Fibroblast of skin of back (primary cell): ENCODE measurements at regions not wholly inside any gene's neighbourhood (a gene's known extent, or its start where the extent isn't known, plus 50 kb on each side); places are given as distances from the start of the nearest gene placed in this dataset.

Experiments used
- DNase-seq: peaks from one replicate; pipeline ENCODE4 v3.0.0-alpha.2; 2013

DNA sequence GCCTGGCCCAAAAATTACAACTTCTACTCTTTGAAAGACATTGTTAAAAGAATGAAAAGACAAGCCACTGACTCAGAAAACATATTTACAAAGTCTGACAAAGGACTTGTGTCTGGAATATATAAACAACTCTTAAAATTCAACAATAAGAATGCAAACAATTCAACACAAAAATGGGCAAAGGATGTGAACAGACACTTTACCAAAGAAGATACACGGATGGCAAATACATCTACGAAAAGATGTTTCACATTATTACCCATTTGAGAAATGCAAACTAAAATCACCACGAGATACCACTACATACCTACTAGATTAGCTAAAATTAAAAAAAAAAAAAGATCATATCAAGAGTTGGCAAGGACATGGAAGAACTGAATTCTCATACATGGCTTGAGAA lies 80.8 kb upstream of the METRNL start:
- no peak for DNase-seq

DNA sequence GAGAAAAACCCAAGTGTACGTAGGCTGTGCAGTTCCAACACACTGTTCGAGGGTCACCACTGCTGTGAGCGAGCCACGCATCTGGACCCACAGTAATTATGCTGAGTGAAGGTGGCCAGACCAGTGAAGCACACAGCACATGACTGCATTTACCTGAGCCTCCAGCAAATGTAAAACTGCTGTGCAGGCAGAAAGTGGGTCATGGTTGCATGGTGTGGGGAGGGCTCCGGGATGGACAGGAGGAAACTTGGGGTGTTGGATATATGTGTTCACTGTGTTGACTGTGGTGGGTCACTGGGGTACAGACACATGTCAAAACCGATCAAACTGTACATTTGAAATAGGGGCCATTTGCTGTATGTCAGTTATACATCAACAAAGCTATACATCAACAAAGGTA lies 78.7 kb upstream of the METRNL start:
- DNase-seq: no peak

DNA sequence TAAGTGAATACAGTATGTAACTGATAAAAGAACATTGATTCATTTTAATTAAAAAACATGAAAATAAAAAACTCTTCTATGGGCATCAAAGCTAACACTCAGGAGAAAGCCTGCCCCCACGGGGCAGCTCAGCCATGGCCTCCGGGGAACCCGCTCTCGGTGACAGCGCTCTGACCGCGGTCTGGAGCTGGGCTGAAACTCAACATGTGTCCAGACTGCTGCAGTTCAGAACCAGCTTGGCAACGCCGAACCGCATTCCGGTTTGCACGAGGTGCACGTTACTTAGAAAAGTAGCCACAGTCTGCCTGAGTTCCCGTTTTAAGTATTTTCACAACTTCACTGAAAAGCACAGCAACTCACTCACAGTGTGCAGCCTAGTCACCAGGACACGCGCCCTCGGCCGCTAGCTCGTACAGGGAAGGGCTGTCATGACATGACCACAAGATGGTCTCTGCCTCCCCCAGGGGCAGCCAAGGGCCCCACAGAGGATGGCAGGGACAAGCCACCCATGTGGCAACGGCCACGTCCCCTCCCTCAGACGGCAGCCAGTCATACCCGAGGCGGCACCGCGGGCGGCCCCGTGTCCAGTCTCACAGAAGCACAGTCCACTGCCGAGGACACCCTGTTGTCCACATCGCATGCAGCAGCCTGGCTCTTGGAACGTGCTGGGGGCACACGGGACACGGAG lies 77.1 kb upstream of the METRNL start:
- DNase-seq: no peak

DNA sequence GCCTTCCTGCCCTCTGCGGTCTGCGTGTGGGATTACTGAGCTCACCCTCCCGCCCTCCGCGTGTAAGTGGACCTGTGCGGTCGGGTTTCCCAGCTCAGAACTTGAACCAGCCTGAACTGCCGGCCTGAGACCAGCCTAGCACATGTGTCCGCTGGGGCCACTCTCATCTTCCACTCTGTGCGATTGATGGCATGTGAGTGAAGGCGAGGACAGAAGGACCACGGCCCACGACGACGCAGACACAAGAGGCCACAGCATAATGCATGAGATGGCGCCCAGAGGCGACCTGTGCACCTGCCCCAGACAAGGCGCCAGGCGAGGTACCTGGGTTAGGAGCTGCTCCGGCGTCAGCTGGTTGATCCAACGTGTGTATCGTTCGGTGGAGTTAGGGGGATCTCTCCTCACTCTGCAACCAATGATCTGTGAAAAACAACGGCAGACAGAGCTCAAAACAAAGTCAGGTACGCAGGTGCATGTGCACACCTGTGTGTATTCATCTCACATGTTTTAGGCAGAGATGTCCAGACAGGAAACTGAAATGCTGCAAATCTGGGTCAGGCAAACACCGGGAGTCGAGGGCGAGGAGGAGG lies 74.5 kb upstream of the METRNL start:
- no peak for DNase-seq

DNA sequence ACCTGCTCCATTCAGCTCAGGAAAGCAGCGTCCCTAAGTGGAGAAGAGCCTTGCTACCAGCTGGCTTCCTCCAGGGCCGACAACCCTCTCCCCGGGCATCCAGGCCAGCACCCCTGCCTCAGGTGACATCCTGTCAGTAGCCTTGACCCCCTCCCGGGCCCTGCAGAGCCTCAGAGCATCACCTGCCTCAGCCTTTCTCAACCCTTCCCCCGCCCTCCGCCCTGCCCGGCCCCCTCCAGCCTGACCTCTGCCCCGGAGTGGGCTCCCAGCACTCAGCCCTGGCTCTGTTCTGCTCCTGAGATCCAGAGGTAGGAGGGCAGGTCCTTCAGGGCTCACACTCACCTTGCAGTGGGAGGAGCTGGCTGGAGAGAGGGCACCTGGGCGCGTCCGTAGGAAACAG lies 73.8 kb upstream of the METRNL start:
- DNase-seq: no peak

DNA sequence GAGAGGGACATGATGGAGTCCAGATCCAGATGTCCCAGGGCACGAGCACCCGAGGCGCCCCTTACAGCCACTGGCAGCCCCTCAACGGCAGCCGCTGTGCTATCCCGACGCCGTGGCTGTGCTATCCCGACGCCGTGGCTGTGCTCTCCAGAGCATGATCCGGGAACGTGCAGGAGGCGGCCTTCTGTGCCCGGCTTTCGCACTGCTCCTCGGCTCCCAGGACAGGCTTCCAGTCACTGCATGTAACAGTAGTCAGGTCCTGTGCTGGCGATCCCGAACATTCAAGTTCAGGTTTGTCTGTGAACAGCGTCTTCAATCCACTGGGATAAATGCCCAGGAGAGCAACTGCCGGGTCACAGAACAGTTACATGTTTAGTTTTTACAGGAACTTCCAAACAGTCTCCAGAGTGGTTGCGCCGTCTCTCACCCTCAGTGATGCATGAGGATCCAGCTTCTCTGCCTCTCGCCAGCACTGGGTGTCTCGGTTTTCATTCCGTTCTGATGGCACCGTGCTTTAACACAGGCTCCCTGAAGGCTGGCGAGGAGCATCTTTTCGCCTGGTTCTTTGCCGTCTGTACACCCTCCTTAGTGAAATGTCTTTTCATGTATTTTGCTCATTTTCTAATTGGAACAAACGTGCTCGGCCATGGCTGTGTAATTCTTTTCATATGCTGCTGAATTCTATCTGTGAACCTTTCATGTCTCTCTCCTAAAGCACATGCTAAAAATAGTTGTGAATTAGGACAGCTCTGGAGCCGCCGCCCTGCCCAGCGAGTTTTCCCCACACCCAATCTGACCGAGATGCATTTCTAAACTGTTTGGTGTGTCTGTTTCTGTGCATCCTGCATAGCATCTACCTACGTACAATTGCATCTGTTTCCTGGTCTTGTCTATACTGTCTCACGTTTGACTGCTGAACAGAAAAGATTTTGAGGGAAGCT lies 72.6 kb upstream of the METRNL start:
- no peak for DNase-seq

DNA sequence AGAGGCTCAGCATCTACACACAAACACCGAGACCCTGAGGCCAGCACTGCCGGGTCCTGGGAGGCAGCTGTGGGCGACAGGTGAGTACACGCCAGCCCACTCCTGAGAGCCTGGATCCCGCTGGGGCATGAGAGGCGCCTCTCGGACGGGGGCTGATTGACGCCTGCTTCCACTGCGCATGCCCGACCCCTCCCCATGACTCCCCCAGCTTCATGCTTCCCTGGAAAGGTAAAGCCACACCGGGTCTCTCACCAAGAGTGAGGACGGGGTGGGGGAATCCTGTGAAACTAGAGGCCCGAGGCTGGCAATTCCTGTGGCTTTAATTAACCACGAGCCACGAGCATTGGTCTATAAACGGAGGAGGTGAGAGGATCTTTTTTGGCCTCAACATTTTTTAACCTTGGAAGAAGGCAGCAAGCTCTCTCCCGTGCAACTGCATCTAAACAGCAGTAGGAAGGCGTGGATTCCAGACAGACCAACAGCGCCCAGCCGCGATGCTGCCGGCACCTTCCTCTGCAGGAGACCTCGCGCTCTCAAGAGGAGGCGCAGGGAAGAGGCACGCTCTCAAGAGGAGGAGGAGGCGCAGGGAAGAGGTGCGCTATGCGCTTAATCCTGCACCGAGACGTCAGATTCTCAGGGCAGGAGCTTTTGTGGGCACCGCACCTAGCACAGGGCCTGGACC lies 71.8 kb upstream of the METRNL start:
- DNase-seq: peak; percentile 8

DNA sequence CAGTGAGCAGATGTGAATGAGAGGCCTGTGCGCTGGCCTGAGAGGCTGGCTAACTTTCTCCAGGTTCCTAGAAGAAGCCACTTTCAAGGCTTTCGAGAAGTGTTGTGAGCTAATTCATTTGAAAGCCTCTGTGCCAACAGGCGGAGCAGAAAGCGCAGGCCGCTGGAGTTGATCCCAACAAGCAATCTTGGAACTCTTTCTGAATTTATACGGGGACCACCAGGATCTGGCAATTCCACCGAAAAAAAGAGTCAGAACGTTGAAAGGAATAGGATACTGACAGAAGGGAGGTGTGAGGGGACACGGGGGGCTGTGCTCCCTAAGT lies 71.3 kb upstream of the METRNL start:
- DNase-seq: no peak

DNA sequence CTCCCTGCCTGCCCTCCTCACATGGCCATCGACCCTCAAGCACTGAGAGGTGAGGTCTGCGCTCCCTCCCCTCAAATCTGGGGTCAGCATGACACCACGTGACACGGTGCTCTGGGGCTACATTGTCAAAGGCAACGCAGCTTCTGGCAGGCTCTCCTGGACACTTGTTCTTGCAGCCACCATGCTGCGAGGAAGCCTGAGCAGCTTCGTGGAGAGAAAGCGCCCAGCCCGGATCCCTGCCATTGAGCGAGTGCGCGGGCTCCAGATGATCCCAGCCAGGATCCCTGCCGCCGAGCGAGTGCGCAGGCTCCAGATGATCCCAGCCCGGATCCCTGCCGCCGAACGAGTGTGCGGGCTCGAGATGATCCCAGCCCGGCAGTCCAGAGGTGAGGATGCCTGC lies 70.9 kb upstream of the METRNL start:
- no peak for DNase-seq

DNA sequence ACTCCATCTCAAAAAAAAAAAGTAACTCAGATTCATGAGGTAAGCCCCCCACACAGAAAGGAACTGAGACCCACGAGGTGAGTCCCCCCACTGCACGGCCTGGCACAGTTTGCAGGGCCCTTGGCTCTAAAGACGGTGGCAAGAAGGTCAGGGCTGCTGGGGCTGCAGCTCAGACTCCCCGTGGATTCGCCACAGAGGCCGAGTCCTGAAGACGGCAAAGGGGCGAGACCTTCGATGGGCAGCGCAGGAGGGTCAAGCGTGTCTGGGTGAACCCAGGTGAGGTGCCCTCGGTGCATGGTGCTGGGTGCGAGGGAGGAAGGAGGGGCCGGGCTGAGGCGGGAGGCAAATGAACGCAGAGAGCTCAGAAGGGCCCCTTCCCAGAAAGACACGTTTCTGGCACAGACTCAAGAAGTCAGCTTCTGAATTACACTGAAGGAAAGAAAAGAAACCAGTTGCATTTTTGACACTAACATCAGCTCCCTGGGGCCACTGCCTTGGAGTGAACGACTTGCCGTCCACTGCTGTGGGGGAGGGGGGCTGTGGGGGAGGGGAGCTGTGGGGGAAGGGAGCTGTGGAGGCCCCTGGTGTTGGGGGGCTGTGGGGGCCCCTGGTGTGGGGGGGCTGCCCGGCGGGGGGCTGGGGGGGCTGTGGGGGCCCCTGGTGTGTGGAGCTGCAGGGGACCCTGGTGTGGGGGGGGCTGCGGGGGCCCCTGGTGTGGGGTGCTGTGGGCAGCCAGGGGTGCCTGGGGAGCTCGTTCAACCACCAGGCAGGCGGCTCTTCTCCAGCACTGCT lies 69.8 kb upstream of the METRNL start:
- DNase-seq: peak; percentile 13

DNA sequence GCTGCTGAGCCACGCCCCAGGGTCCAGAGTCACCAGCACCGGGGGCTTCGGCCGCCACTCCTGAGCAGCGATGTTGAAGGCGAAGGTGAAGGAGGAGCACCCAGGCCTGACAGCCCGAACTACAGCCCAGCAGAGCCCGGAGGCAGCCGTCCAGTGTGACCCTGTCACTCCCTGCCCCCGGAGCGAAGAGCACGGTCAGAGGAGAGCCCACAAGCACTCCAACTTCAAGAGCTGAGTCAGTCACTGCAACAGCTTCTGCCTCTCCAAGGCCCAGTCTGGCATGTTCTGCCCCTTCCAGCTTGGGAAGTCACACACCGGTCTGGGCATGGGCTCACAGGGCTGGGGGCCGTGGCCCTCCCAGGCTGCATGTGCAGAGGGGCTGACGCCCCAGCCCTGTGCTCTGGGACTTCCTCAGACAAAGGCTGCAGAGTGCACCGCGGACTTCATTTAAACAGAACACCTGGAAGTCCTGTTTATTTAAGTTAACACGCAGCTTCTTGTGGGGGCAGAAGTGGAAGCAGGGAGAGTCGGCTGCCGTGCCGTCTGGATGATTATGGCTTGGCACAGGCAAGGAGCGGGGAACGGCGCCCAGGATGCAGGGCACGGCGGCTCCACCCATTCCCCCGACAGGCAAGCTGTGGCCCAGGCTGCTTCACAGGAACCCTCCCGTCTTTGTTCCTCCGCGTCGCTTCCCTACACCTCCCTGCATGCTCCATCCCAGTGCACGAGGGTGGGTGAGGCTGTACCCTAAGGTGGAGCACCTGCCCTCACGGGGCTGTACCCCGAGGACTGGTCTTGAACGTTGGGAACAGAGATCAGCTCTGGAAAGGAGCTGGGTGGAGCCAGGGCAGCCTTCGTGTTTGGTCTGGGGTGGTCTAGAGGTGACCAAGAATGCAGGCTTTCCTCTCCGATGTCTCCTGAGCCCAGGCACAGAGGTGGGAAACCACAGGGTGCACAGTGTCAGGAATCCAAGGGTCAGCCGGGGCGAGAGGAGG lies 68.9 kb upstream of the METRNL start:
- DNase-seq: peak; percentile 26

DNA sequence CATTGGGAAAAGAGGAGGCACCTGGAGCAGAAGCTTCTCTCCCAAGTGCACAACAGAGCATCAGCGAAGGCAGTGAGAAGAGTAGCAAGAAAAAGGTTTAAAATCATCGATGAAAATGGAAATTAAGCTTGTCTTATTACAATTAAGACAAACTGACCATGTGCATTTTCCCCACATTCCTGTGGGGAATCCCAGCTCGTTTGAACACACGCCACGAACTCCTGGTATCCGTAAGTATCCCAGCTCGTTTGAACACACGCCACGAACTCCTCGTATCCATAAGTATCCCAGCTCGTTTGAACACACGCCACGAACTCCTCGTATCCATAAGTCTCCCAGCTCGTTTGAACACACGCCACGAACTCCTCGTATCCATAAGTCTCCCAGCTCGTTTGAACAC lies 67.7 kb upstream of the METRNL start:
- DNase-seq: peak; percentile 21

DNA sequence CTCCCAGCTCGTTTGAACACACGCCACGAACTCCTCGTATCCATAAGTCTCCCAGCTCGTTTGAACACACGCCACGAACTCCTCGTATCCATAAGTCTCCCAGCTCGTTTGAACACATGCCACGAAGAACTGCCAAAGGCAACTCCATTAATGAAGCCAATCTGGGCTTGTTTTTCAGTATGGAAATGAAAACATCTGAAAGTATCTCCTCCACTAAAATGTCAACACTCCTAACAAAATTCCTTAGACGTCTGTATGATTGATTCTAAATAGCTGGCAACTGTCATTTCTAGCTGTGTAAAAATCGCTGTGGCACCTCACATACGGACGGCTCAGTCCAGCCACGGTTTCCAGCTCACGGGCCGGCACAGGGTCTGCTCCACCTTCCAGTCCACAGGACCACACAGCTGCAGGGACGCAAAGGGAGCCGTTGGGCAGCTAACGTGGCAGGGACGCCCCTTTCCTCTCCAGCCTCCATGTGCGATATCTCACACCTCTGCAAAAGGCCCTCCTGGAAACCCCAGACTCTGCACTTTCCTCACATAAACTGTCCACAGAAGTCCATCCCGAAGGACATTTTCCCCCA lies 67.1 kb upstream of the METRNL start:
- peak; percentile 38 for DNase-seq

DNA sequence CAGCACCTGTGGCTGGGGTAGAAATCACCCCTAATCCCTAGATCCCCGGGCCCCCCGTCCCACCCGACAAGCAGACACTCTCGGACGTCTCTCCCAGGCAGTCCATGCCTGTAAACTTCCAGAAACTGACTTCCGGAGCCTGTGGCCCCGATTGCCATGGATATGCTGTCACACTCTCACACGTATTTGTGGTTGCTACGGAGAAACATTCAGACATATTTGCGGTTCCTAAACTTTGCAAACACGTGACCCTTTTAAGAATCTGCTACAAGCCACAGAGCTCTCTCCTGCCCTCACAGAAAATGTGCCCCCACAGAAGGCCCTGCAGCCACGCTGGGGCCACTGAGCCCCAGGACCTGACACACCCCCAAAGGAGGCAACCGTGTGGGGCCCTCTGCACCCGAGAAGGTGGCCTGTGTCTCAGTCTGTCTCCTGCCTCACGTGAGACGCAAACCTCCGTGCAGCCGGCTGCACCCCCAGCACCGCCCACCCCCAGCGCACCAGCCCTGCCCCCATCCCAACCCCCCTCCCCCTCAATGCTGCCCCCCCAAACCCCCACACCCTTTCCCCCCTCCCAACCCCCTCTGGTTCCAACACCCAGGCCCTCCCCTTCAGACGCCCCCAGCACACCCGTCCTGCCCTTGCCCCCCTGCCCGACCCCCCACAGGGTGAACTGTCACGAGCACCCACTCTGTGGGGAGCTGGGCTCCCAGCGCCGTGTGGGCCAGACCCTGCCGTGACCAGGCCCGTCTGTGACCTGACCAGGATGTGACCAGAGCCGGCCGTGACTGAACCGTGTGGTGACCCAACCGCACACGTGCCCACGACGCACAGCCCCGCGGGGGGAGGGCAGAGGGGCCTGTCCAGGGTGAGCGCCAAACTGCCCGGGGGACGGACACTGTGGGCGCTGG lies 66.3 kb upstream of the METRNL start:
- peak; percentile 96 for DNase-seq

DNA sequence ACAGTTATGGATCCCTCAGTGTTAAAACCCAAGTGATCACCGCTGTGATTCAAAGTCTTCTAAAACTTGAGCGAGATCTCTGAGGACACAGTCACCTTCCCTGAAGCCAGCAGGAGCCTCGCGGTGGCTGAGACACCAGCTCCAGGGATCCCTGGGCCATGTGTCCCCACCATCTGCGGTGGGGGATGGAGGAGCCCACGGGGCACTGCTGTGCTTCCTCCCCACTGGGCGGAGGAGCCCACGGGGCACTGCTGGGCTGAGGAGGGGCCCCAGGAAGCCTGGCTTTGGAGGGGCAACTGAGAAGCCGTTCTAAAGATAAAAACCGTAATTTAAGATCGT lies 65.7 kb upstream of the METRNL start:
- no peak for DNase-seq

DNA sequence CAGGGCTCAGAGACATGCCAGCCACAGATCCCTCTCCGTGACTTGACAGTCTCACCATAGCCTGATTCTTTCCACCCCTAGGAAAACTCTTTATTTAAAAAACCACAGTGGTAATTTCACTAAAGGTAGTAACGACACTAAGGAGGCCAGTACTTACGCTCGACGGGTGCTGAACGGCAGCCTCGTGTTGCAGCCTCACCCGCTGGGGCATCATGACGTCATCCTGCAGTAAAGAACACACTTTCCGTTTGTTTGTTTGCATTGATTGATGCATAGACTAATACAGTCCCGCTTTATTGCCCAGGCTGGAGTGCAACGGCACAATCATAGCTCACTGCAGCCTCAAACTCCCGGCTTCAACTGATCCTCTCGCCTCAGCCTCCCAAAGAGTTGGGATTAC lies 65.1 kb upstream of the METRNL start:
- DNase-seq: no peak

DNA sequence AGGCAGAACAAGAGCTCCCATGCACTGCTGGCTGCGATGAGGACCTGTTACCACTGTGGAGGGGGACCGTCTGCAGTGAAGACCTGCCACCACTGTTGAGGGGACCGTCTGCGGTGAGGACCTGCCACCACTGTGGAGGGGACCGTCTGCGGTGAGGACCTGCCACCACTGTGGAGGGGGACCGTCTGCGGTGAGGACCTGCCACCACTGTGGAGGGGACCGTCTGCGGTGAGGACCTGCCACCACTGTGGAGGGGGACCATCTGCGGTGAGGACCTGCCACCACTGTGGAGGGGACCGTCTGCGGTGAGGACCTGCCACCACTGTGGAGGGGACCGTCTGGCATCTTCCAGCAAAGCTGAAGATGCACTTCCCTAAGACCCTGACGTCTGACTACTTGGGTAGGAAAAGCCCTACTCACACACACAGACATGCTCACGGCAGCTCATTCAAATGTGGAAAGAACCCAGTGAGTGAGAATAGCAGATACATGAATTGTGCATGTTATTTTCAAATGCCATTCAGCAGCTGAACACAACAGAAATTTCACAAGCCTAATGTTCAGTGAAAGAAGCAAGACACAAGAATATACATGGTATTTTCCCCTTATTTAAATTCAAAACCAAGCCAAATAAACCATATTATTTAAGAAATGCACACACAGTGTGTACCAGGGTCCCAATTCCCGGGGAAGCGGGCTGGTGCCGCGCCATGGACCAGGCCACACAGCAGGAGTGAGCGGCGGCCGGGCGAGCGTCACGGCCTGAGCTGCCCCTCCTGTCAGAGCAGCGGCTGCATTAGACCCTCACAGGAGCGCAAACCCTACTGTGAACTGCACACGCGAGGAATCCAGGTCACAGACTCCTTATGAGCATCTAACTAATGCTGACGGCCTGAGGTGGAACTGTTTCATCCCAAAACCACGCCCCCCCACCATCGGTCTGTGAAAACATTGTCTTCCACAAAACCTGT lies 64.2 kb upstream of the METRNL start:
- DNase-seq: no peak

DNA sequence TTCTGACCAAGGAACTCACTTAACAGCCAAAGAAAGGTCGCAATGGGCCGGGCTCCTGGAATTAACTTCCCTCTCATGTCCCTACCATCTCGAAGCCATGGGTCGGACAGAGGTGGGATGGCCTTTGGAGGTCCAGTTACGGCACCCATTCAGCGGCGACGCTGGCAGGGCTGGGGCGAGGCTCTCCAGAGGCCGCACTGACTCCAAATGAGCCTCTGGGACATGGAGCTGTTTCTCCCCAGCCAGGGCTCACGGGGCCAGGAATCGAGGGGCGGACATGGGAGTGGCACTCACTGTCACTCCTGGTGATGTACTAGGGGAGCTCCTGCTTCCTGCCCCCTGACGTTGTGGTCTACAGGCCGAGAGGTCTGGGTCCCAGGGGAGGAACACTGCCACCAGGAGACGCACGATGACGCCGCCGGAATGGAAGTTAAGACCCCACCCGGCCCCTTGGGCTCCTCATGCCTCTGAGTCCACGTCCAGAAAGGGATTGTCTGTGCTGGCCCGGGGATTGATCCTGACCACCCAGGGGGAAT lies 60.7 kb upstream of the METRNL start:
- no peak for DNase-seq
